Testis (tissue), 2 donors: ENCODE measurements at regions not wholly inside any gene's neighbourhood (a gene's known extent, or its start where the extent isn't known, plus 50 kb on each side); places are given as distances from the start of the nearest gene placed in this dataset.

ENCODE experiments used
- CTCF ChIP-seq, 3 experiments: fragments of 450-650 bp in 2 of 3; fragments of 200-600 bp in 1 of 3; sonication (generic) in 1 of 3; IDR thresholded peaks; one replicate each; pipeline ENCODE4 v1.5.1; 2016 to 2019; ENCODE audit warnings: antibody characterized with exemption in 3 of 3, mild to moderate bottlenecking in 2 of 3, moderate library complexity in 1 of 3
- POLR2A ChIP-seq: fragments of 450-650 bp; IDR thresholded peaks from one replicate; pipeline ENCODE4 v1.6.1; 2017; ENCODE audit warnings: antibody characterized with exemption, mild to moderate bottlenecking, moderate library complexity

- TF ChIP-seq CTCF (IDR thresholded peaks at IDR 0.05): no peak
- TF ChIP-seq POLR2A: no peak
Measured at GRCh38 chr6:164283574-164283973, 869.1 kb downstream of the QKI start.
